Chondrocyte (in vitro differentiated cells): ENCODE measurements at regions not wholly inside any gene's neighbourhood (a gene's known extent, or its start where the extent isn't known, plus 50 kb on each side); places are given as distances from the start of the nearest gene placed in this dataset.

Experiments used
- DNase-seq: peaks from one replicate; pipeline ENCODE4 v3.0.0; 2021; ENCODE audit warnings: mixed read lengths, low spot score
- H3K27ac Mint-ChIP-seq: one replicate; pipeline ENCODE4 v1.8.0; 2021; ENCODE audit warnings: mild to moderate bottlenecking, moderate library complexity, mixed read lengths; ENCODE audit not compliant: unreplicated experiment
- H3K27me3 Mint-ChIP-seq: 2 replicates; pipeline ENCODE4 v1.8.0; 2021; ENCODE audit warnings: low read depth, mixed read lengths
- H3K36me3 Mint-ChIP-seq: 2 replicates; pipeline ENCODE4 v1.8.0; 2021; ENCODE audit warnings: low read depth, mixed read lengths
- H3K4me1 Mint-ChIP-seq: 2 replicates; pipeline ENCODE4 v1.8.0; 2021; ENCODE audit warnings: low read depth, mild to moderate bottlenecking, mixed read lengths
- H3K4me3 Mint-ChIP-seq: one replicate; pipeline ENCODE4 v1.8.0; 2021; ENCODE audit warnings: mild to moderate bottlenecking, moderate library complexity, mixed read lengths; ENCODE audit not compliant: unreplicated experiment
- H3K9me3 Mint-ChIP-seq: 2 replicates; pipeline ENCODE4 v1.8.0; 2021; ENCODE audit warnings: low read depth, mixed read lengths
- CTCF ChIP-seq: fragments of 200-600 bp; sonication (generic); IDR thresholded peaks from 2 replicates; pipeline ENCODE4 v1.5.0; 2021; ENCODE audit warnings: antibody characterized with exemption, mild to moderate bottlenecking, moderate library complexity

- no peaks in the 10 kb centered on the region for H3K4me1 Mint-ChIP-seq
- no peak overlapping the region for H3K4me3 Mint-ChIP-seq
- H3K36me3 Mint-ChIP-seq: peaks cover 4% of the 10 kb centered on the region
- H3K27ac Mint-ChIP-seq: no peak overlapping the region
- no peak for TF ChIP-seq CTCF
- H3K27me3 Mint-ChIP-seq: no peaks in the 10 kb centered on the region
- peaks cover 51% of the 10 kb centered on the region for H3K9me3 Mint-ChIP-seq
- DNase-seq: no peak
These were observed 1368.7 kb downstream of the UQCRFS1 start for GRCh38 chr19:27844261-27844660.

DNA sequence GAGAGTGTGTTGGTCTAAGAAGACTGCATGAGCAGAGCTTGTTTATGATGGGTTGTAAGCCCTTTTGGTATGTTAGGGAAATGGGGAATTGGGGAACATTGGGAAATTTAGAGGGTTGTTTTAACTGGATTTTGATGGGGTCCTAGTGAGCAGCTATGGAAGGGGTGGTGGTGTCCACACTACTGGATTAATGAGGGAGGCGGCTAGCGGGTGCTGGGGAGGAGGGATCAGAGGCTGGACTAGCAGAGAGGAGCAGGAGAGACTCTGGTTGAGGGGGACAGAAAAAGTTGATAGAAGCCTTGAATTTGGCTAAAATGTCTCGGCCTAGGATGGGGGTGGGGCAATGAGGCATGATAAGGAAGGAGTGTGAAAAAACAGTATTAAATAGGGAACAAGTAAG is 1369.1 kb downstream of the UQCRFS1 start:
- no peak overlapping the region for H3K4me3 Mint-ChIP-seq
- H3K36me3 Mint-ChIP-seq: peaks cover 4% of the 10 kb centered on the region
- DNase-seq: no peak
- H3K4me1 Mint-ChIP-seq: no peaks in the 10 kb centered on the region
- peaks cover 47% of the 10 kb centered on the region for H3K9me3 Mint-ChIP-seq
- H3K27me3 Mint-ChIP-seq: no peaks in the 10 kb centered on the region
- H3K27ac Mint-ChIP-seq: no peak overlapping the region
- TF ChIP-seq CTCF: no peak

DNA sequence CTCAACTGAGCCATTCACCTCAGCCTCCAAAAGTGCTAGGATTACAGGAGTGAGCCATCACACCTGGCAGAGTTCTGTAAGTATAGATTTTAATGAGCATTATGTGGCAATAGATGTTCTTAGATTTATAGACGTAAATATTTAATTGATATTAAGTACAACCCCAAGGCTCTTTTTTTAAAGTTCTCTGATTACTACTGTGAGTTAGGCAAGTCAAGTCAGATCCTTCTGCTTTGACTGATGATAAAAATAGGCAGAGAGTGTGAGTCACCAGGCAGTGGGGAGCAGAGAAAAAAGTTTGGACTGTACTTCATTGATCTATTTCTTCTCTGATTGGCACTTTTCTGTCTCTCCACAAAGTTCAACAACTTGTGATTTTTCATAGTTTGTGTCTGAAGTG is 1379.9 kb downstream of the UQCRFS1 start:
- no peak overlapping the region for H3K4me3 Mint-ChIP-seq
- no peak for TF ChIP-seq CTCF
- H3K27ac Mint-ChIP-seq: no peak overlapping the region
- no peak for DNase-seq
- H3K4me1 Mint-ChIP-seq: no peaks in the 10 kb centered on the region
- no peaks in the 10 kb centered on the region for H3K36me3 Mint-ChIP-seq
- no peaks in the 10 kb centered on the region for H3K9me3 Mint-ChIP-seq
- no peaks in the 10 kb centered on the region for H3K27me3 Mint-ChIP-seq

DNA sequence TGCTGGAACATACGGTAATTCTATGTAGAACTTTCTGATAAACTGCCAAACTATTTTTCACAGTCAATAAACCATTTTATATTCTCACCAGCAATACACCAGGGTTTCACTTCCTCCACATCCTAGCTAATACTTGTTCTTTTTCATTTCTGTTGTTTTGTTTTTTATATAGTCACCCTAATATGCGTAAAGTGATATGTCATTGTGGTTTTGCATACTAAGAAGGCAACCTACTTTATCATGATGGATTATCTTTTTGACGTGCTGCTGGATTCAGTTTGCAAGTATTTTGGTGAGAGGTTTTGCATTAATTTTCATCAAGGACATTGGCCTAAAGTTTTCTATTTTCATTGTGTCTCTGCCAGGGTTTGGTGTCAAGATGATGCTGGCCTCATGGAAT is 1384.1 kb downstream of the UQCRFS1 start:
- Mint-ChIP-seq H3K27me3 (no peaks in the 10 kb centered on the region), H3K4me1 (peaks cover 7% of the 10 kb centered on the region), H3K36me3 (no peaks in the 10 kb centered on the region), H3K4me3 (no peak overlapping the region), H3K9me3 (no peaks in the 10 kb centered on the region), H3K27ac (no peak overlapping the region)
- TF ChIP-seq CTCF: no peak
- DNase-seq: no peak

GRCh38 chr19:27824108-27824507 is 1388.8 kb downstream of the UQCRFS1 start:
- TF ChIP-seq CTCF: no peak
- H3K4me3 Mint-ChIP-seq: no peak overlapping the region
- no peak for DNase-seq
- H3K27ac Mint-ChIP-seq: no peak overlapping the region
- peaks cover 13% of the 10 kb centered on the region for H3K4me1 Mint-ChIP-seq
- no peaks in the 10 kb centered on the region for H3K9me3 Mint-ChIP-seq
- H3K27me3 Mint-ChIP-seq: no peaks in the 10 kb centered on the region
- no peaks in the 10 kb centered on the region for H3K36me3 Mint-ChIP-seq
